H1 (cell line): ENCODE measurements at regions not wholly inside any gene's neighbourhood (a gene's known extent, or its start where the extent isn't known, plus 50 kb on each side); places are given as distances from the start of the nearest gene placed in this dataset.

Experiments used
- CTCF ChIA-PET: fragments of 300-600 bp; sonication (Branson Sonifier 250); formaldehyde crosslinking; loops from one replicate; lab custom pipeline; 2021; ENCODE audit not compliant: partially characterized antibody; lab: Charles Lee
- POLR2A ChIA-PET: fragments of 300-600 bp; sonication (Branson Sonifier 250); formaldehyde crosslinking; loops from one replicate; lab custom pipeline; 2021; ENCODE audit warnings: inconsistent platforms; ENCODE audit not compliant: partially characterized antibody; lab: Charles Lee
- DNase-seq, 2 experiments: peaks; one replicate each; pipeline versions ENCODE4 v3.0.0 to v3.0.0-alpha.2; 2010 to 2022; ENCODE audit warnings: low spot score in 2 of 2, low read depth in 1 of 2, mixed read lengths in 1 of 2
- FAIRE-seq: peaks from 2 replicates; lab custom pipeline; 2011; peaks lifted over from hg19 to GRCh38; lab: Jason Lieb, UNC
- H2AFZ ChIP-seq: 2 replicates; pipeline ENCODE4 v1.8.1; 2012; ENCODE audit warnings: low read length, inconsistent platforms
- H2AK5ac ChIP-seq: 2 replicates; pipeline ENCODE4 v1.6.1; 2013; ENCODE audit warnings: low read depth, low read length
- H2BK120ac ChIP-seq: replicated peaks from 2 replicates; pipeline ENCODE3; 2013; ENCODE audit warnings: low read depth, low read length, inconsistent platforms
- H2BK12ac ChIP-seq: 2 replicates; pipeline ENCODE4 v1.6.1; 2013; ENCODE audit warnings: low read depth, low read length
- H2BK15ac ChIP-seq: 2 replicates; pipeline ENCODE4 v1.6.1; 2013; ENCODE audit warnings: low read length
- H2BK20ac ChIP-seq: 2 replicates; pipeline ENCODE4 v1.6.1; 2013; ENCODE audit warnings: low read length
- H2BK5ac ChIP-seq: 2 replicates; pipeline ENCODE4 v1.6.1; 2013; ENCODE audit warnings: low read depth, low read length
- H3K14ac ChIP-seq: 2 replicates; pipeline ENCODE4 v1.6.1; 2013; ENCODE audit warnings: inconsistent platforms; ENCODE audit not compliant: insufficient read length
- H3K18ac ChIP-seq: 2 replicates; pipeline ENCODE4 v1.6.1; 2013; ENCODE audit warnings: low read length; ENCODE audit errors: extremely low read depth
- H3K23ac ChIP-seq: 2 replicates; pipeline ENCODE4 v1.6.1; 2013; ENCODE audit warnings: inconsistent platforms; ENCODE audit not compliant: insufficient read length
- H3K23me2 ChIP-seq: 2 replicates; pipeline ENCODE4 v1.6.1; 2013; ENCODE audit warnings: low read depth, low read length
- H3K27ac ChIP-seq: 2 replicates; pipeline ENCODE4 v1.6.1; 2011; ENCODE audit warnings: low read depth, low read length, inconsistent platforms
- H3K27me3 ChIP-seq, 4 experiments: replicated peaks in 1 of 4; 1 replicate in 1 of 4; 2 replicates in 3 of 4; pipeline versions ENCODE4 v1.6.1 to v1.8.1; 2011 to 2013; ENCODE audit warnings: low read length in 3 of 4, mild to moderate bottlenecking in 3 of 4, inconsistent platforms in 2 of 4, mixed read lengths in 2 of 4, moderate library complexity in 1 of 4; ENCODE audit not compliant: control insufficient read depth in 3 of 4, insufficient read depth in 3 of 4; ENCODE audit errors: extremely low read depth in 1 of 4
- H3K36me3 ChIP-seq, 4 experiments: 2 replicates each; pipeline versions ENCODE4 v1.6.1 to v1.8.1; 2011 to 2013; ENCODE audit warnings: mild to moderate bottlenecking in 4 of 4, low read length in 3 of 4, moderate library complexity in 2 of 4, control low read depth in 1 of 4, inconsistent platforms in 1 of 4; ENCODE audit not compliant: insufficient read depth in 4 of 4, control insufficient read depth in 2 of 4
- H3K4ac ChIP-seq: replicated peaks from 2 replicates; pipeline ENCODE3; 2013; ENCODE audit warnings: low read length, low read depth, mixed read lengths, inconsistent platforms; ENCODE audit not compliant: insufficient read length
- H3K4me1 ChIP-seq, 4 experiments: replicated peaks in 1 of 4; 1 replicate in 1 of 4; 2 replicates in 3 of 4; pipeline versions ENCODE4 v1.6.1 to v1.8.1; 2011 to 2013; ENCODE audit warnings: low read length in 3 of 4, inconsistent platforms in 2 of 4, mixed read lengths in 1 of 4; ENCODE audit not compliant: insufficient read depth in 4 of 4, control insufficient read depth in 3 of 4
- H3K4me2 ChIP-seq, 2 experiments: 2 replicates each; pipeline versions ENCODE4 v1.6.1 to v1.8.1; 2011 to 2013; ENCODE audit warnings: low read depth in 2 of 2, low read length in 2 of 2, control low read depth in 1 of 2, inconsistent platforms in 1 of 2, mild to moderate bottlenecking in 1 of 2; ENCODE audit not compliant: insufficient read depth in 1 of 2
- H3K4me3 ChIP-seq, 4 experiments: fragments of 200-600, 300-600 bp in 1 of 4; sonication (generic), shearing (Covaris generic), sonication (Bioruptor Twin) in 1 of 4; 2 replicates each; pipeline versions ENCODE4 v1.5.1 to v1.8.1; 2011 to 2016; ENCODE audit warnings: low read length in 4 of 4, low read depth in 3 of 4, control low read depth in 2 of 4, inconsistent platforms in 2 of 4, mild to moderate bottlenecking in 2 of 4, mixed read lengths in 1 of 4, moderate library complexity in 1 of 4; ENCODE audit not compliant: insufficient read depth in 2 of 4; ENCODE audit errors: extremely low read depth in 1 of 4
- H3K56ac ChIP-seq: replicated peaks from 2 replicates; pipeline ENCODE3; 2013; ENCODE audit warnings: low read depth, mild to moderate bottlenecking, mixed read lengths, low read length, inconsistent platforms; ENCODE audit not compliant: insufficient read length
- H3K79me1 ChIP-seq: 2 replicates; pipeline ENCODE4 v1.6.1; 2013; ENCODE audit warnings: low read depth, low read length, control low read depth
- H3K79me2 ChIP-seq, 2 experiments: 2 replicates each; pipeline versions ENCODE4 v1.6.1 to v1.8.1; 2012 to 2013; ENCODE audit warnings: low read length in 2 of 2, mild to moderate bottlenecking in 2 of 2, inconsistent platforms in 1 of 2; ENCODE audit not compliant: insufficient read depth in 2 of 2, control insufficient read depth in 1 of 2
- H3K9ac ChIP-seq, 4 experiments: replicated peaks in 1 of 4; 1 replicate in 1 of 4; 2 replicates in 3 of 4; pipeline versions ENCODE4 v1.6.1 to v1.8.1; 2011 to 2013; ENCODE audit warnings: low read depth in 3 of 4, low read length in 3 of 4, control low read depth in 2 of 4, mild to moderate bottlenecking in 2 of 4, moderate library complexity in 2 of 4, inconsistent platforms in 1 of 4; ENCODE audit errors: extremely low read depth in 1 of 4
- H3K9me3 ChIP-seq, 2 experiments: 2 replicates each; pipeline versions ENCODE4 v1.6.1 to v1.8.1; 2012 to 2013; ENCODE audit warnings: mild to moderate bottlenecking in 2 of 2, moderate library complexity in 2 of 2, control low read depth in 1 of 2, inconsistent platforms in 1 of 2, low read depth in 1 of 2, low read length in 1 of 2, mixed read lengths in 1 of 2; ENCODE audit not compliant: insufficient read depth in 2 of 2
- H4K20me1 ChIP-seq, 2 experiments: replicated peaks in 1 of 2; 2 replicates each; pipeline versions ENCODE3 to v1.8.1; 2011 to 2013; ENCODE audit warnings: inconsistent platforms in 2 of 2, low read length in 2 of 2, mild to moderate bottlenecking in 1 of 2; ENCODE audit not compliant: insufficient read depth in 2 of 2, control insufficient read depth in 1 of 2
- H4K5ac ChIP-seq: 2 replicates; pipeline ENCODE4 v1.6.1; 2013; ENCODE audit warnings: low read length, low read depth, mixed read lengths, inconsistent platforms; ENCODE audit not compliant: insufficient read length
- H4K8ac ChIP-seq: 2 replicates; pipeline ENCODE4 v1.8.0; 2013; ENCODE audit warnings: mild to moderate bottlenecking, moderate library complexity, low read length, inconsistent platforms; ENCODE audit not compliant: insufficient read depth; ENCODE audit errors: extremely low read depth
- H4K91ac ChIP-seq: replicated peaks from 2 replicates; pipeline ENCODE3; 2013; ENCODE audit warnings: low read length, mixed read lengths, inconsistent platforms; ENCODE audit not compliant: insufficient read length
- CEBPB ChIP-seq: IDR thresholded peaks from 2 replicates; pipeline ENCODE4 v1.6.1; 2012; ENCODE audit warnings: low read depth, low read length
- RAD21 ChIP-seq, 2 experiments: IDR thresholded peaks in 1 of 2; conservative IDR thresholded peaks in 1 of 2; 2 replicates each; pipeline ENCODE4 v1.6.1; 2011; ENCODE audit warnings: low read depth in 2 of 2, low read length in 2 of 2, improper control_type of control experiment in 1 of 2, inconsistent platforms in 1 of 2, mild to moderate bottlenecking in 1 of 2, moderate library complexity in 1 of 2
- TAF7 ChIP-seq: optimal IDR thresholded peaks from 2 replicates; pipeline ENCODE3; 2011; ENCODE audit warnings: low read depth, mild to moderate bottlenecking, inconsistent platforms, low read length, moderate library complexity, borderline replicate concordance
- WGBS, 2 experiments: shearing (Covaris generic) in 1 of 2; methylation state at CpG; one replicate each; pipeline versions ENCODE4 v1.1.6 to v1.1.7; 2013 to 2015; ENCODE audit warnings: low lambda C conversion rate in 2 of 2, mixed read lengths in 2 of 2, inconsistent platforms in 1 of 2, low coverage in 1 of 2, missing lambda C conversion rate in 1 of 2; ENCODE audit not compliant: insufficient replicate concordance in 2 of 2, insufficient coverage in 1 of 2, insufficient read length in 1 of 2; ENCODE audit errors: extremely low coverage in 1 of 2, missing lambda C conversion rate in 1 of 2; 5-methylcytosine and 5-hydroxymethylcytosine counted together

- Histone ChIP-seq H2BK15ac (no peak overlapping the region), H2BK120ac (no peak overlapping the region), H2BK20ac (no peak overlapping the region), H3K79me1 (no peaks in the 10 kb centered on the region; the same call in 1 of the 2 replicates), H3K23me2 (no peaks in the 10 kb centered on the region), H2AFZ (no peak overlapping the region), H3K79me2 (no peaks in the 10 kb centered on the region), H3K4ac (no peak overlapping the region), H3K36me3 (no peaks in the 10 kb centered on the region), H3K14ac (no peak overlapping the region), H4K20me1 (peaks cover 0 to 2% of the 10 kb centered on the region in 2 experiments), H4K91ac (no peak overlapping the region), H4K5ac (no peak overlapping the region), H2AK5ac (no peak overlapping the region), H3K18ac (no peak overlapping the region), H3K23ac (no peak overlapping the region), H3K9ac (no peak overlapping the region), H3K4me2 (no peak overlapping the region), H3K4me1 (no peaks in the 10 kb centered on the region), H3K27me3 (no peaks in the 10 kb centered on the region), H3K4me3 (no peak overlapping the region), H3K9me3 (no peaks in the 10 kb centered on the region), H3K56ac (no peak overlapping the region), H2BK5ac (no peak overlapping the region), H3K27ac (no peak overlapping the region), H4K8ac (no peak overlapping the region), H2BK12ac (no peak overlapping the region)
- FAIRE-seq (no peak), DNase-seq (no peak)
- TF ChIP-seq CEBPB (no peak), RAD21 (IDR thresholded peaks at IDR 0.05 in 1 of 2, conservative IDR thresholded peaks at IDR 0.05 in 1 of 2; ENCODE audit: low read depth in 2 of 2, low read length in 2 of 2) (no peak), TAF7 (no peak)
- ChIA-PET CTCF (interaction anchor here (0.7 kb wide), 2 partner anchors 9 to 113 kb away, joined by 3 read pairs; no protein-coding TSS in a partner anchor), POLR2A (no interaction called here)
- WGBS, 2 experiments: 81% methylated on average over 8 of the region's 10 CpGs; no CpG with 5 or more reads in 1 of the 2 experiments
Measured at GRCh38 chr11:45541693-45542434, 123.6 kb downstream of the CHST1 start.
